Thyroid gland (tissue), 4 donors: ENCODE measurements at regions not wholly inside any gene's neighbourhood (a gene's known extent, or its start where the extent isn't known, plus 50 kb on each side); places are given as distances from the start of the nearest gene placed in this dataset.

Source experiments
- CTCF ChIP-seq, 6 experiments: fragments of 200-600 bp in 3 of 6; fragments of 450-650 bp in 3 of 6; sonication (generic) in 3 of 6; IDR thresholded peaks; one replicate each; pipeline ENCODE4 v1.5.1; 2016 to 2019; ENCODE audit warnings: antibody characterized with exemption in 6 of 6, mild to moderate bottlenecking in 2 of 6, inconsistent platforms in 1 of 6, moderate library complexity in 1 of 6
- POLR2A ChIP-seq, 2 donors: fragments of 450-650 bp; IDR thresholded peaks; one replicate each; pipeline ENCODE4 v1.6.1; 2017; ENCODE audit warnings: antibody characterized with exemption in 2 of 2, mild to moderate bottlenecking in 2 of 2, moderate library complexity in 1 of 2

- TF ChIP-seq CTCF (IDR thresholded peaks at IDR 0.05) (no peak), POLR2A (IDR thresholded peaks at IDR 0.05) (no peak)
These were observed 80.7 kb upstream of the SPATA12 start for GRCh38 chr3:56979791-56980190.
